GM10248 (cell line): ENCODE measurements at regions not wholly inside any gene's neighbourhood (a gene's known extent, or its start where the extent isn't known, plus 50 kb on each side); places are given as distances from the start of the nearest gene placed in this dataset.

ENCODE experiments used
- CTCF ChIA-PET: fragments of 300-600 bp; sonication (Branson Sonifier 250); formaldehyde crosslinking; extraction: SDS; loops from one replicate; lab custom pipeline; 2021; ENCODE audit warnings: antibody characterized with exemption; lab: Yijun Ruan, JAX
- POLR2A ChIA-PET: fragments of 350-650 bp; sonication (Branson Sonifier 250); formaldehyde crosslinking; extraction: SDS; loops from one replicate; lab custom pipeline; 2020; ENCODE audit warnings: antibody characterized with exemption; lab: Yijun Ruan, JAX
- DNase-seq: peaks from one replicate; pipeline ENCODE4 v3.0.0; 2012; ENCODE audit errors: extremely low spot score
- CTCF ChIP-seq: IDR thresholded peaks from 2 replicates; pipeline ENCODE4 v1.5.1; 2012; ENCODE audit warnings: mild to moderate bottlenecking, low read depth; ENCODE audit errors: extremely low read depth, missing control alignments, control extremely low read depth

GRCh38 chr11:19460718-19461405 lies 220.1 kb upstream of the E2F8 start:
- ChIA-PET POLR2A (no interaction called here), CTCF (interaction anchor here (0.7 kb wide), 1 partner anchor 15 kb away, joined by 3 read pairs; no protein-coding TSS in a partner anchor)
- DNase-seq, result no peak
- no peak for TF ChIP-seq CTCF

- no peak for DNase-seq
- CTCF ChIA-PET, result interaction anchor here (1.3 to 1.5 kb wide), 2 partner anchors 11 to 14 kb away, joined by 4 to 5 read pairs; no protein-coding TSS in a partner anchor
- no peak for TF ChIP-seq CTCF
- POLR2A ChIA-PET, result no interaction called here
Measured at GRCh38 chr11:19459240-19459639, 218.5 kb upstream of the E2F8 start.

GRCh38 chr11:19458721-19459120 lies 218.0 kb upstream of the E2F8 start:
- no peak for DNase-seq
- ChIA-PET POLR2A (no interaction called here), CTCF (interaction anchor here (1.3 to 1.5 kb wide), 3 partner anchors 11 to 15 kb away, joined by 3 to 5 read pairs (median 4); no protein-coding TSS in a partner anchor)
- TF ChIP-seq CTCF, result no peak

- POLR2A ChIA-PET, result no interaction called here
- DNase-seq, result no peak
- no peak for TF ChIP-seq CTCF
- CTCF ChIA-PET, result interaction anchor here (1.3 to 1.5 kb wide), 3 partner anchors 12 to 15 kb away, joined by 3 to 5 read pairs (median 4); no protein-coding TSS in a partner anchor
Measured at GRCh38 chr11:19458231-19458630, 217.5 kb upstream of the E2F8 start.

- ChIA-PET POLR2A (no interaction called here), CTCF (interaction anchor here (1.4 to 2.3 kb wide), 5 partner anchors 10 to 197 kb away, joined by 3 to 10 read pairs (median 6); no protein-coding TSS in a partner anchor)
- no peak for TF ChIP-seq CTCF
- no peak for DNase-seq
Measured at GRCh38 chr11:19455731-19456130, 215.0 kb upstream of the E2F8 start.

GRCh38 chr11:19453651-19454257 lies 213.0 kb upstream of the E2F8 start:
- no peak for DNase-seq
- TF ChIP-seq CTCF, result no peak
- ChIA-PET POLR2A (no interaction called here), CTCF (interaction anchor here (1.1 to 2.3 kb wide), 3 partner anchors 8 to 12 kb away, joined by 3 to 10 read pairs (median 7); no protein-coding TSS in a partner anchor)
